Transverse colon (tissue), 4 donors: ENCODE measurements at regions not wholly inside any gene's neighbourhood (a gene's known extent, or its start where the extent isn't known, plus 50 kb on each side); places are given as distances from the start of the nearest gene placed in this dataset.

Experiments used
- DNase-seq: peaks from one replicate; pipeline ENCODE4 v3.0.0-alpha.2; 2019
- H3K27ac ChIP-seq, 4 donors: fragments of 200-600 bp; sonication (generic); 2 replicates each; pipeline ENCODE4 v1.5.1; 2016 to 2018; ENCODE audit warnings: inconsistent platforms in 4 of 4
- H3K27me3 ChIP-seq: fragments of 200-600 bp; sonication (generic); 2 replicates; pipeline ENCODE4 v1.5.1; 2017; ENCODE audit warnings: inconsistent platforms
- H3K36me3 ChIP-seq, 4 donors: fragments of 200-600 bp; sonication (generic); 2 replicates each; pipeline ENCODE4 v1.5.1; 2017 to 2019; ENCODE audit warnings: inconsistent platforms in 4 of 4
- H3K4me1 ChIP-seq, 4 donors: fragments of 200-600 bp; sonication (generic); 2 replicates each; pipeline ENCODE4 v1.5.1; 2017 to 2020; ENCODE audit warnings: inconsistent platforms in 4 of 4
- H3K4me3 ChIP-seq, 4 donors: fragments of 200-600 bp; sonication (generic); 1 replicate in 1 of 4; 2 replicates in 3 of 4; pipeline versions ENCODE4 v1.5.1 to v1.6.1; 2017 to 2019; ENCODE audit warnings: inconsistent platforms in 4 of 4
- H3K9me3 ChIP-seq, 2 donors: fragments of 200-600 bp; sonication (generic); 2 replicates each; pipeline ENCODE4 v1.5.1; 2017 to 2019; ENCODE audit warnings: inconsistent platforms in 2 of 2
- EP300 ChIP-seq: sonication (generic); formaldehyde crosslinking; IDR thresholded peaks from one replicate; pipeline ENCODE4 v1.6.1; 2017; ENCODE audit warnings: antibody characterized with exemption, low read depth
- POLR2A ChIP-seq: fragments of 450-650 bp; IDR thresholded peaks from one replicate; pipeline ENCODE4 v1.6.1; 2016; ENCODE audit warnings: antibody characterized with exemption, mild to moderate bottlenecking, moderate library complexity
- POLR2AphosphoS5 ChIP-seq, 3 donors: sonication (generic); formaldehyde crosslinking; IDR thresholded peaks; one replicate each; pipeline ENCODE4 v1.6.1; 2016; ENCODE audit warnings: antibody characterized with exemption in 3 of 3
- WGBS, 2 donors: methylation state at CpG; one replicate each; pipeline ENCODE4 v1.1.5; 2018; ENCODE audit warnings: low coverage in 1 of 2; 5-methylcytosine and 5-hydroxymethylcytosine counted together
- in situ Hi-C, 4 donors: fragments of 200-750 bp; cut with MboI; loops; one replicate each; pipeline versions ENCODE4 v1.15.0 to v1.15.1; 2017; ENCODE audit warnings: low sequenced_read_pairs in 3 of 4, low pct_ligation_motif_present in 1 of 4, low pct_unique_long_range_greater_than_20kb in 1 of 4
- intact Hi-C: fragments of 100-400 bp; cut with DNase I; formaldehyde crosslinking; loops from one replicate; pipeline ENCODE4 v1.15.1; 2023; ENCODE audit warnings: low total_unique reads
- TF ChIP-seq, protein P1 (sequence below), 5 experiments: fragments of 200-600 bp in 3 of 5; fragments of 450-650 bp in 2 of 5; sonication (generic) in 3 of 5; IDR thresholded peaks; 1 replicate in 2 of 5; 2 replicates in 3 of 5; pipeline ENCODE4 v1.5.1; 2016 to 2017; ENCODE audit warnings: antibody characterized with exemption in 5 of 5, inconsistent platforms in 3 of 5, mild to moderate bottlenecking in 2 of 5, moderate library complexity in 1 of 5

DNA sequence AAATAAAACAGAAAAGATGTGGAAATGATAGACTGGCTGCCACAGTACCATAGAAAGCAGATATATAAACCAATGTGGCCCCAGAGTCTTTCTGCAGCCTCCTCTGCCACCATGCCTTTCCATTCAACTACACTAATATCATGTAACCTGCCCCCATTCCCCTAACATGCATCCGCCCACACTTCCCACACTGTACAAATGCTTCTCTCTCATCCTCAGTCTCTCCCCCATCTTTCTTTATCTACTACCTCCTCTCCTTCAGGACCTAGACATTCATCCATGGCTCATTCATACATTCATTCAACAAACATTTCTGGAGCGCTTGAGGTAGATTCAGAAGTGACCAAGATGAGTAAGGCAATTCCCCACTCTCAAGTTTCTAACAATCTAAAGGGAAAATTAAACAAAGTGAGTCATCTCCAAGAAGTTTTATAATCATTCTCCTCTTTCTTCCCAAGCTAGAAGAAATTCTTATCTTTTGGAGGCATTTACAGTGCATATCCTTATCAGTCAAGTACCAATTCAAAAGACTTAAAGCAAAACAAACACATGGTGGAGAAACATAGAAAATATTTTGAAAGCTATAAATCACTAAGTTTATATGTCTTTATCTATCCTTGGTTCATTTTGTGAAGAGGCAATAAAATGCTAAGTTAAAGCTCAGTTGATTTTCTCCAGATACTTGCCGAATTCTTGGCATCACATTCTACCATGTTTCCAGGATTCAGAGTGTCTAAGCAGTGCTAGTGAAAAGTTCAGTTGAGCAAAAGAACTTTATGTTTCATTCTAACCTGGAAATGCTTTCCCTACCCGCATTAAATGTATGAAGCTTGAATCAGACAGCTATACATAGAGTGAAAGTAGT lies 70.5 kb upstream of the FRMD6 start:
- TF ChIP-seq, protein P1, sequence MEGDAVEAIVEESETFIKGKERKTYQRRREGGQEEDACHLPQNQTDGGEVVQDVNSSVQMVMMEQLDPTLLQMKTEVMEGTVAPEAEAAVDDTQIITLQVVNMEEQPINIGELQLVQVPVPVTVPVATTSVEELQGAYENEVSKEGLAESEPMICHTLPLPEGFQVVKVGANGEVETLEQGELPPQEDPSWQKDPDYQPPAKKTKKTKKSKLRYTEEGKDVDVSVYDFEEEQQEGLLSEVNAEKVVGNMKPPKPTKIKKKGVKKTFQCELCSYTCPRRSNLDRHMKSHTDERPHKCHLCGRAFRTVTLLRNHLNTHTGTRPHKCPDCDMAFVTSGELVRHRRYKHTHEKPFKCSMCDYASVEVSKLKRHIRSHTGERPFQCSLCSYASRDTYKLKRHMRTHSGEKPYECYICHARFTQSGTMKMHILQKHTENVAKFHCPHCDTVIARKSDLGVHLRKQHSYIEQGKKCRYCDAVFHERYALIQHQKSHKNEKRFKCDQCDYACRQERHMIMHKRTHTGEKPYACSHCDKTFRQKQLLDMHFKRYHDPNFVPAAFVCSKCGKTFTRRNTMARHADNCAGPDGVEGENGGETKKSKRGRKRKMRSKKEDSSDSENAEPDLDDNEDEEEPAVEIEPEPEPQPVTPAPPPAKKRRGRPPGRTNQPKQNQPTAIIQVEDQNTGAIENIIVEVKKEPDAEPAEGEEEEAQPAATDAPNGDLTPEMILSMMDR (IDR thresholded peaks at IDR 0.05), result no peak
- TF ChIP-seq POLR2AphosphoS5 (IDR thresholded peaks at IDR 0.05) (no peak), POLR2A (no peak), EP300 (no peak)
- H3K27me3 ChIP-seq, result no peaks in the 10 kb centered on the region
- intact Hi-C loops, result no loop called here
- no peak overlapping the region for H3K4me3 ChIP-seq
- no peak for DNase-seq
- 50 to 58% methylated on average over 4 of the region's 4 CpGs for WGBS, 2 donors
- H3K27ac ChIP-seq, result peak overlapping the region in 2 of 4 donors; percentile 18 to 19
- H3K36me3 ChIP-seq, result no peaks in the 10 kb centered on the region
- no peaks in the 10 kb centered on the region for H3K4me1 ChIP-seq
- no peaks in the 10 kb centered on the region for H3K9me3 ChIP-seq
- in situ Hi-C loops, result no loop called here

DNA sequence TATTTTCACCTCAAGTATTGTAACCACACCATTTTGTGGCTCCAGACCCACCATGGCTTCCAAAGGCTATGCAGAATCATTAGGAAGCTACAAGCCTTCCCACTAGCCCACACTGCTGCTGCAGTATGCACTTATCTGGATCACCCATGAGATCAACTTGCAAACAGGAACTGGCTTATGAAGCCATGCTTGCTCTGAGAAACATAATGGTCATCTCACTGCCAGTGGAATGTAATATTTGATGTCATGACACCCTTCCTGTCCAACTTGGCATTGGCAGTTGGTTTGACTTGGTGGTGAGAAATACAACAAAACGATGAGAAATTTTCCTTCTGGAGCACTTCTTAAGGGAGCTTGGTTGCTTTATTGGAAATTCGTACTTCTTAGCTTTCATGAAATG lies 69.3 kb upstream of the FRMD6 start:
- no peak for TF ChIP-seq EP300
- no peak for TF ChIP-seq POLR2AphosphoS5 (IDR thresholded peaks at IDR 0.05)
- TF ChIP-seq POLR2A, result no peak
- TF ChIP-seq, protein P1 (IDR thresholded peaks at IDR 0.05), result no peak
- no peak overlapping the region for H3K27ac ChIP-seq
- H3K36me3 ChIP-seq, result no peaks in the 10 kb centered on the region
- no peaks in the 10 kb centered on the region for H3K27me3 ChIP-seq
- intact Hi-C loops (no loop called here), in situ Hi-C loops (no loop called here)
- no peaks in the 10 kb centered on the region for H3K9me3 ChIP-seq
- no peak for DNase-seq
- no peaks in the 10 kb centered on the region for H3K4me1 ChIP-seq
- H3K4me3 ChIP-seq, result no peak overlapping the region
- 69 to 75% methylated on average over 2 of the region's 2 CpGs for WGBS, 2 donors

- H3K27ac ChIP-seq, result no peak overlapping the region
- in situ Hi-C loops (no loop called here), intact Hi-C loops (no loop called here)
- DNase-seq, result no peak
- no peak for TF ChIP-seq EP300
- no peak for TF ChIP-seq POLR2AphosphoS5 (IDR thresholded peaks at IDR 0.05)
- TF ChIP-seq, protein P1 (IDR thresholded peaks at IDR 0.05), result no peak
- no peak for TF ChIP-seq POLR2A
- no peaks in the 10 kb centered on the region for H3K4me1 ChIP-seq
- H3K4me3 ChIP-seq, result no peak overlapping the region
- 80 to 86% methylated on average over 3 to 5 of the region's 5 CpGs for WGBS, 2 donors
- no peaks in the 10 kb centered on the region for H3K9me3 ChIP-seq
- no peaks in the 10 kb centered on the region for H3K36me3 ChIP-seq
- H3K27me3 ChIP-seq, result no peaks in the 10 kb centered on the region
Observed at GRCh38 chr14:51585055-51585454, 66.7 kb upstream of the FRMD6 start.

DNA sequence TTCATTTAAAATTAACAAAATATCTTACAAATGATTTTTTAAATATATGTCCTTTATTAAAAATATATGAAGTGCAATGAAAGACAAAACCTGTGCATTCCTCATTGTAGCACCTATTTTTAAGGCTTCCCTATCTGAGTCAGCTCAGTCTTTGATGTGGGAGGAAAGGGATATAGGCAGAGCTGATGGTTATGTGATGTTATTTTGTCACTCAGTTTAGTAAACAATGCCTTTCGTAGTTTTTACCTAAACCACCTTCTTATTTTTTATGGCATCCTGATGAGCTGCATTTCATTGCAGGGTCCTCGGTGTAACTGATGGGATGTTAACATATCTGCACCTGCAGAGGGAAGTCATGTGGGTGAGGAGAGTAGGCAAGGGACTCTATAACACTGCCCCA lies 58.9 kb upstream of the FRMD6 start:
- TF ChIP-seq EP300 (no peak), POLR2A (no peak), POLR2AphosphoS5 (IDR thresholded peaks at IDR 0.05) (no peak)
- no peaks in the 10 kb centered on the region for H3K9me3 ChIP-seq
- DNase-seq, result no peak
- no peaks in the 10 kb centered on the region for H3K4me1 ChIP-seq
- WGBS, 2 donors, result 42 to 71% methylated on average over 2 of the region's 2 CpGs
- no peak overlapping the region for H3K4me3 ChIP-seq
- H3K27me3 ChIP-seq, result no peaks in the 10 kb centered on the region
- intact Hi-C loops (no loop called here), in situ Hi-C loops (no loop called here)
- H3K27ac ChIP-seq, result no peak overlapping the region
- H3K36me3 ChIP-seq, result no peaks in the 10 kb centered on the region
